HL-60 (cell line): ENCODE measurements at regions not wholly inside any gene's neighbourhood (a gene's known extent, or its start where the extent isn't known, plus 50 kb on each side); places are given as distances from the start of the nearest gene placed in this dataset.

Experiments
- DNase-seq, 2 experiments: peaks; one replicate each; pipeline ENCODE4 v3.0.0-alpha.2; 2010 to 2020; ENCODE audit warnings: low read depth in 1 of 2, low spot score in 1 of 2
- H3K27ac ChIP-seq: fragments of 250-450 bp; sonication (Bioruptor Pico); replicated peaks from 2 replicates; pipeline ENCODE4 v1.5.1; 2020; ENCODE audit warnings: mild to moderate bottlenecking, moderate library complexity
- H3K27me3 ChIP-seq: fragments of 250-450 bp; sonication (Bioruptor Pico); 2 replicates; pipeline ENCODE4 v1.5.1; 2021; ENCODE audit warnings: mild to moderate bottlenecking, moderate library complexity; ENCODE audit not compliant: insufficient read depth, poor library complexity, severe bottlenecking
- H3K4me3 ChIP-seq: replicated peaks from 2 replicates; pipeline ENCODE4 v1.5.1; 2011; ENCODE audit warnings: mild to moderate bottlenecking, control low read depth, low read length; ENCODE audit not compliant: insufficient read depth
- GABPA ChIP-seq: IDR thresholded peaks from 2 replicates; pipeline ENCODE4 v1.6.1; 2012; ENCODE audit warnings: low read depth
- POLR2AphosphoS5 ChIP-seq: IDR thresholded peaks from 2 replicates; pipeline ENCODE4 v1.6.1; 2012; ENCODE audit warnings: low read depth
- SPI1 ChIP-seq: IDR thresholded peaks from 2 replicates; pipeline ENCODE4 v1.6.1; 2012; ENCODE audit warnings: low read depth, mild to moderate bottlenecking, borderline replicate concordance
- TF ChIP-seq, protein P1 (sequence below): IDR thresholded peaks from one replicate; pipeline ENCODE4 v1.5.1; 2011; ENCODE audit warnings: low read length, control low read depth, inconsistent platforms; ENCODE audit not compliant: insufficient read depth
- TF ChIP-seq, protein P2 (sequence below): IDR thresholded peaks from 2 replicates; pipeline ENCODE4 v1.6.1; 2012; ENCODE audit warnings: low read depth; ENCODE audit not compliant: insufficient replicate concordance

DNA sequence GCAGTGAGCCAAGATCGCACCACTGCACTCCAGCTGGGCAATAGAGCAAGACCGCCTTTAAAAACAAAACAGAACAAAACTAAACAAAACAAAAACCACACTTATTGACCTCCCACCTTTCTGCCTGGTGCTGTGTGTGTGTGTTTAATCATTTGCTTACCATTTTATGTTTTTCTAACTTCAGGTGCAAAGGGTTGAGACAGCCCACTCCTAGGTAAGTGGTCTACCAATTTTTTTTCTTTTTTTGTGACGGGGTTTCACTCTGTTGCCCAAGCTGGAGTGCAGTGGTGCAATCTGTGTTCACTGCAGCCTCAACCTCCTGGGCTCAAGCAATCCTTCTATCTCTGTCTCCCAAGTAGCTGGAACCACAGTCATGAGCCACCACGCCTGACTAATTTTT, 65.8 kb downstream of the SALL1 start:
- no peak overlapping the region for H3K27ac ChIP-seq
- no peak for DNase-seq
- TF ChIP-seq SPI1 (no peak), GABPA (no peak), POLR2AphosphoS5 (no peak)
- TF ChIP-seq, protein P1, sequence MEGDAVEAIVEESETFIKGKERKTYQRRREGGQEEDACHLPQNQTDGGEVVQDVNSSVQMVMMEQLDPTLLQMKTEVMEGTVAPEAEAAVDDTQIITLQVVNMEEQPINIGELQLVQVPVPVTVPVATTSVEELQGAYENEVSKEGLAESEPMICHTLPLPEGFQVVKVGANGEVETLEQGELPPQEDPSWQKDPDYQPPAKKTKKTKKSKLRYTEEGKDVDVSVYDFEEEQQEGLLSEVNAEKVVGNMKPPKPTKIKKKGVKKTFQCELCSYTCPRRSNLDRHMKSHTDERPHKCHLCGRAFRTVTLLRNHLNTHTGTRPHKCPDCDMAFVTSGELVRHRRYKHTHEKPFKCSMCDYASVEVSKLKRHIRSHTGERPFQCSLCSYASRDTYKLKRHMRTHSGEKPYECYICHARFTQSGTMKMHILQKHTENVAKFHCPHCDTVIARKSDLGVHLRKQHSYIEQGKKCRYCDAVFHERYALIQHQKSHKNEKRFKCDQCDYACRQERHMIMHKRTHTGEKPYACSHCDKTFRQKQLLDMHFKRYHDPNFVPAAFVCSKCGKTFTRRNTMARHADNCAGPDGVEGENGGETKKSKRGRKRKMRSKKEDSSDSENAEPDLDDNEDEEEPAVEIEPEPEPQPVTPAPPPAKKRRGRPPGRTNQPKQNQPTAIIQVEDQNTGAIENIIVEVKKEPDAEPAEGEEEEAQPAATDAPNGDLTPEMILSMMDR = no peak
- TF ChIP-seq, protein P2, sequence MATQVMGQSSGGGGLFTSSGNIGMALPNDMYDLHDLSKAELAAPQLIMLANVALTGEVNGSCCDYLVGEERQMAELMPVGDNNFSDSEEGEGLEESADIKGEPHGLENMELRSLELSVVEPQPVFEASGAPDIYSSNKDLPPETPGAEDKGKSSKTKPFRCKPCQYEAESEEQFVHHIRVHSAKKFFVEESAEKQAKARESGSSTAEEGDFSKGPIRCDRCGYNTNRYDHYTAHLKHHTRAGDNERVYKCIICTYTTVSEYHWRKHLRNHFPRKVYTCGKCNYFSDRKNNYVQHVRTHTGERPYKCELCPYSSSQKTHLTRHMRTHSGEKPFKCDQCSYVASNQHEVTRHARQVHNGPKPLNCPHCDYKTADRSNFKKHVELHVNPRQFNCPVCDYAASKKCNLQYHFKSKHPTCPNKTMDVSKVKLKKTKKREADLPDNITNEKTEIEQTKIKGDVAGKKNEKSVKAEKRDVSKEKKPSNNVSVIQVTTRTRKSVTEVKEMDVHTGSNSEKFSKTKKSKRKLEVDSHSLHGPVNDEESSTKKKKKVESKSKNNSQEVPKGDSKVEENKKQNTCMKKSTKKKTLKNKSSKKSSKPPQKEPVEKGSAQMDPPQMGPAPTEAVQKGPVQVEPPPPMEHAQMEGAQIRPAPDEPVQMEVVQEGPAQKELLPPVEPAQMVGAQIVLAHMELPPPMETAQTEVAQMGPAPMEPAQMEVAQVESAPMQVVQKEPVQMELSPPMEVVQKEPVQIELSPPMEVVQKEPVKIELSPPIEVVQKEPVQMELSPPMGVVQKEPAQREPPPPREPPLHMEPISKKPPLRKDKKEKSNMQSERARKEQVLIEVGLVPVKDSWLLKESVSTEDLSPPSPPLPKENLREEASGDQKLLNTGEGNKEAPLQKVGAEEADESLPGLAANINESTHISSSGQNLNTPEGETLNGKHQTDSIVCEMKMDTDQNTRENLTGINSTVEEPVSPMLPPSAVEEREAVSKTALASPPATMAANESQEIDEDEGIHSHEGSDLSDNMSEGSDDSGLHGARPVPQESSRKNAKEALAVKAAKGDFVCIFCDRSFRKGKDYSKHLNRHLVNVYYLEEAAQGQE = no peak
- no peaks in the 10 kb centered on the region for H3K27me3 ChIP-seq
- no peak overlapping the region for H3K4me3 ChIP-seq

DNA sequence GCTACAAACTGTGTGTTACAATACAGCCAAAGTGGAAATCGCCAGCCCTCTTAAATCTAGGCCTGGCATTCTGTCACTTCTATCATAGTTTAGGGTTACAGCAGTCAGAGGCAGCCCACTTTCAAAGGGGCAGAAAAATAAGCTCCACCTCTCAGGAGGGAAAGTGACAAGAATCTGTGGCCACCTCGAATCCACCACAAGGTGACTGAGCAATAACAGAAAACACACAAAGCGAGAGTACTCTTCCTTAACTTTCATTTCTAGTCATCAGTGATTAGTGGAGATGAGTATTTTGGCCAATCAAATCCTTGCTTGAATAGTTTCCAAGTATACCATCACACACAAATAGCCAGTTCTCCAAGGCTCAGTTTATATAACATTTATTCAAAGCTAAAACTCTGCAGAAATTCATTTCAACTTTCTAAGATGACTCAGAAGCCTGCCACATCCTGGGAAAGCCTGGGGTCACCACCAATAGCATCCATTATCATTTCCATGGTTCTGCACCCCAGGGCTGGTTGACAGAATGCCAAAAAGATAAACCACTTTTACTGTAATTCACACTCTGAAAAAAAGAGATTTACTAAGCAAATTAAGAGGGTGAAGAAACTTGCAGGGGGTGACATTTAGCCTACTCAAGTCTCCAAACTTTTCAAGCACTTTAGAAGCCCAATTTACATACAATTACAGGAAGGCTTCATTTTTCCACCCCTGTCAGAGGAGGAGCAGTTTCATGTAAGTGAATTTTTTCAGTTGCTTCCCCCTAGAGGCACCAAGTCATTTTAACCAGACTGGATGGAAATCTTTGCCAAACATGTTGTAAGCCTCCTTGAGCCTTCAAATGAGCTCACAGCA, 66.8 kb downstream of the SALL1 start:
- no peak overlapping the region for H3K4me3 ChIP-seq
- no peak for TF ChIP-seq GABPA
- TF ChIP-seq POLR2AphosphoS5 = no peak
- TF ChIP-seq, protein P1 = no peak
- TF ChIP-seq, protein P2 = no peak
- TF ChIP-seq SPI1 = no peak
- H3K27ac ChIP-seq = no peak overlapping the region
- no peak for DNase-seq
- H3K27me3 ChIP-seq = no peaks in the 10 kb centered on the region

DNA sequence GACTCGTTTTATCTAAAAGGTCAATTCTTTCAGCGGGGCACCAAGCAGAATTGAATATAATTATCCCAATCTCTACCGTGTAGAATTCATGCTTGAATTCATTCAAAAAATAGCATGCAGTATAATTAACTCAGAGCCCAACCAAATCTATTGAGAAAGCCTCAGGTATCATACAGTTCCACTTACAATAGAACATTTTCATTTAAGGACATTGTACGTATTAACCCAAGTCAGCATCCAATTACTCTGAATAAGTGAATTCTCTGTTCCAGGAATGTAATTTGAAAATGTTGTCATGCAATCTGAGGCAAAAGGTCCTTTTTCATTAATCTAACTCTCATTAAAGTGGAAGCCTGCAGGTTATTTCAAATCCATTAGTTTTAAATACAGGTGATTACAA, 78.5 kb downstream of the SALL1 start:
- H3K27me3 ChIP-seq = no peaks in the 10 kb centered on the region
- TF ChIP-seq GABPA (no peak), POLR2AphosphoS5 (no peak), SPI1 (no peak)
- TF ChIP-seq, protein P2 = no peak
- TF ChIP-seq, protein P1 = no peak
- DNase-seq = no peak

More for the DNA sequence above, 78.5 kb downstream of the SALL1 start:
- Histone ChIP-seq H3K4me3 (no peak overlapping the region), H3K27ac (no peak overlapping the region)
